H9 (cell line): ENCODE measurements at regions not wholly inside any gene's neighbourhood (a gene's known extent, or its start where the extent isn't known, plus 50 kb on each side); places are given as distances from the start of the nearest gene placed in this dataset.

Experiments used
- DNase-seq: peaks from one replicate; pipeline ENCODE4 v3.0.0-alpha.2; 2017
- H2AFZ ChIP-seq: one replicate; pipeline ENCODE4 v1.6.1; 2013; ENCODE audit warnings: mild to moderate bottlenecking, low read length, control low read depth, moderate library complexity
- H2AK5ac ChIP-seq: 2 replicates; pipeline ENCODE4 v1.6.1; 2013; ENCODE audit warnings: low read length, control low read depth, mixed read lengths; ENCODE audit not compliant: insufficient read length
- H2BK120ac ChIP-seq: one replicate; pipeline ENCODE4 v1.6.1; 2013; ENCODE audit warnings: low read depth, mild to moderate bottlenecking, low read length, control low read depth, inconsistent platforms; ENCODE audit not compliant: poor library complexity, severe bottlenecking
- H2BK12ac ChIP-seq: 2 replicates; pipeline ENCODE4 v1.6.1; 2013; ENCODE audit warnings: low read length, control low read depth, mixed read lengths, low read depth; ENCODE audit not compliant: insufficient read length
- H2BK15ac ChIP-seq: 2 replicates; pipeline ENCODE4 v1.6.1; 2013; ENCODE audit warnings: low read depth, low read length, control low read depth
- H2BK20ac ChIP-seq: one replicate; pipeline ENCODE4 v1.6.1; 2013; ENCODE audit warnings: low read depth, mild to moderate bottlenecking, low read length, control low read depth, inconsistent platforms; ENCODE audit not compliant: poor library complexity, severe bottlenecking
- H2BK5ac ChIP-seq: 2 replicates; pipeline ENCODE4 v1.6.1; 2013; ENCODE audit warnings: low read length, control low read depth, mixed read lengths; ENCODE audit not compliant: insufficient read length
- H3K14ac ChIP-seq: 2 replicates; pipeline ENCODE4 v1.6.1; 2013; ENCODE audit warnings: low read length, control low read depth; ENCODE audit not compliant: insufficient read depth
- H3K18ac ChIP-seq: 2 replicates; pipeline ENCODE4 v1.6.1; 2013; ENCODE audit warnings: low read depth, mild to moderate bottlenecking, mixed read lengths, low read length, control low read depth; ENCODE audit not compliant: insufficient read length
- H3K23ac ChIP-seq: 2 replicates; pipeline ENCODE4 v1.6.1; 2013; ENCODE audit warnings: low read length, control low read depth, mixed read lengths, low read depth; ENCODE audit not compliant: insufficient read length
- H3K23me2 ChIP-seq: 2 replicates; pipeline ENCODE4 v1.6.1; 2013; ENCODE audit warnings: low read depth, mild to moderate bottlenecking, mixed read lengths, low read length, control low read depth; ENCODE audit not compliant: insufficient read length, poor library complexity, severe bottlenecking
- H3K27ac ChIP-seq: 2 replicates; pipeline ENCODE4 v1.5.1; 2013; ENCODE audit warnings: low read length, control low read depth, mixed read lengths, low read depth; ENCODE audit not compliant: insufficient read length
- H3K27me3 ChIP-seq: 2 replicates; pipeline ENCODE4 v1.6.1; 2013; ENCODE audit warnings: low read length, control low read depth, inconsistent platforms; ENCODE audit not compliant: insufficient read depth
- H3K4ac ChIP-seq: 2 replicates; pipeline ENCODE4 v1.6.1; 2013; ENCODE audit warnings: low read depth, mild to moderate bottlenecking, control low read depth, inconsistent platforms, low read length, moderate library complexity
- H3K4me1 ChIP-seq: 2 replicates; pipeline ENCODE4 v1.6.1; 2013; ENCODE audit warnings: low read length, control low read depth, inconsistent platforms; ENCODE audit not compliant: insufficient read depth
- H3K4me2 ChIP-seq: 2 replicates; pipeline ENCODE4 v1.6.1; 2013; ENCODE audit warnings: low read length, control low read depth, mixed read lengths; ENCODE audit not compliant: insufficient read length, insufficient read depth
- H3K56ac ChIP-seq: 2 replicates; pipeline ENCODE4 v1.6.1; 2013; ENCODE audit warnings: low read depth, mild to moderate bottlenecking, mixed read lengths, low read length, control low read depth; ENCODE audit not compliant: insufficient read length
- H3K79me1 ChIP-seq: 2 replicates; pipeline ENCODE4 v1.6.1; 2013; ENCODE audit warnings: low read depth, mild to moderate bottlenecking, moderate library complexity, low read length, control low read depth, inconsistent platforms; ENCODE audit not compliant: insufficient read depth, poor library complexity, severe bottlenecking
- H3K79me2 ChIP-seq: 2 replicates; pipeline ENCODE4 v1.6.1; 2013; ENCODE audit warnings: low read length, control low read depth, inconsistent platforms; ENCODE audit not compliant: insufficient read depth
- H3K9ac ChIP-seq: 2 replicates; pipeline ENCODE4 v1.6.1; 2013; ENCODE audit warnings: low read length, control low read depth, mixed read lengths; ENCODE audit not compliant: insufficient read length; ENCODE audit errors: extremely low read depth
- H3K9me3 ChIP-seq: one replicate; pipeline ENCODE4 v1.6.1; 2013; ENCODE audit warnings: low read depth, low read length, inconsistent platforms; ENCODE audit not compliant: control insufficient read depth
- H3T11ph ChIP-seq: one replicate; pipeline ENCODE4 v1.6.1; 2013; ENCODE audit warnings: mild to moderate bottlenecking, low read length, control low read depth, inconsistent platforms
- H4K20me1 ChIP-seq: one replicate; pipeline ENCODE4 v1.6.1; 2013; ENCODE audit not compliant: control insufficient read depth, insufficient read length, insufficient read depth
- H4K5ac ChIP-seq: 2 replicates; pipeline ENCODE4 v1.6.1; 2013; ENCODE audit warnings: low read depth, mild to moderate bottlenecking, mixed read lengths, low read length, control low read depth; ENCODE audit not compliant: insufficient read length
- H4K8ac ChIP-seq: replicated peaks from 2 replicates; pipeline ENCODE4 v1.6.1; 2013; ENCODE audit warnings: low read length, control low read depth, mixed read lengths, low read depth; ENCODE audit not compliant: insufficient read length
- H4K91ac ChIP-seq: 2 replicates; pipeline ENCODE4 v1.6.1; 2013; ENCODE audit warnings: low read depth, mild to moderate bottlenecking, moderate library complexity, mixed read lengths, low read length, control low read depth; ENCODE audit not compliant: insufficient read length
- H3K27ac Mint-ChIP-seq, 3 experiments: 2 replicates in 2 of 3; 3 replicates in 1 of 3; pipeline ENCODE4 v1.8.0; 2020 to 2021; ENCODE audit warnings: mixed read lengths in 3 of 3, mild to moderate bottlenecking in 1 of 3, moderate library complexity in 1 of 3
- H3K27me3 Mint-ChIP-seq: 2 replicates; pipeline ENCODE4 v1.8.0; 2021; ENCODE audit warnings: low read depth, mild to moderate bottlenecking, moderate library complexity, mixed read lengths
- H3K36me3 Mint-ChIP-seq, 3 experiments: 2 replicates in 2 of 3; 3 replicates in 1 of 3; pipeline ENCODE4 v1.8.0; 2020 to 2021; ENCODE audit warnings: low read depth in 3 of 3, mixed read lengths in 3 of 3; ENCODE audit not compliant: insufficient read depth in 1 of 3
- H3K4me1 Mint-ChIP-seq, 2 experiments: 2 replicates each; pipeline ENCODE4 v1.8.0; 2020; ENCODE audit warnings: mixed read lengths in 2 of 2
- H3K4me3 Mint-ChIP-seq, 2 experiments: 2 replicates in 1 of 2; 3 replicates in 1 of 2; pipeline ENCODE4 v1.8.0; 2020 to 2021; ENCODE audit warnings: mild to moderate bottlenecking in 2 of 2, mixed read lengths in 2 of 2, moderate library complexity in 1 of 2
- H3K9me3 Mint-ChIP-seq, 2 experiments: 2 replicates in 1 of 2; 3 replicates in 1 of 2; pipeline ENCODE4 v1.8.0; 2020; ENCODE audit warnings: mild to moderate bottlenecking in 2 of 2, mixed read lengths in 2 of 2, moderate library complexity in 1 of 2
- CTCF ChIP-seq: fragments of 200-600 bp; sonication (generic); conservative IDR thresholded peaks from 3 replicates; pipeline ENCODE4 v1.8.0; 2021; ENCODE audit warnings: antibody characterized with exemption, mild to moderate bottlenecking
- WGBS: extraction: QIAGEN DNeasy Blood & Tissue Kit; methylation state at CpG from one replicate; pipeline ENCODE4 v1.1.7; 2013; ENCODE audit warnings: missing lambda C conversion rate, low lambda C conversion rate, mixed read lengths; ENCODE audit not compliant: insufficient read length; ENCODE audit errors: extremely low coverage; 5-methylcytosine and 5-hydroxymethylcytosine counted together

DNA sequence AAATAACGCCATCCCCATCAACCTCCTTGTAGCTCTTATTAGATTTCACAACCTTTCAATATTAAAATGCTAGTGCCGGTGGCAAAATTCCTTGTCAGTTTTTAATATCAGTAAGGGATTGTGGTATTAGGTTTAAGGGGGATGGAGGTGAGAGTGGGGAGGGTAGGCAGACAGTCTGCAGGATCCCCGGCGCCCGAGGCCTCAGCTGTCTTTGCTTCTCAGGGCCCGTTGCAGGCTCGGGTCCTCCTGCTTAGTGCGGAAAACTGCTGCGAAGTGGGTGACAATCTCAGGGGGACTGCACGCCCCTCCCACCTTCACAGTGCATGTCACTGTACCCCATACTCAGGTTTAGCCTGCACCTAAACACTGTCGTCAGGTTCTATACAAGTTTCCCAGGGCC lies 274.3 kb upstream of the PODXL start:
- Histone ChIP-seq H2BK120ac (no peak overlapping the region), H3K79me1 (no peaks in the 10 kb centered on the region), H3K9me3 (no peaks in the 10 kb centered on the region), H3K23me2 (no peaks in the 10 kb centered on the region), H3K14ac (no peak overlapping the region), H3K9ac (no peak overlapping the region), H2AK5ac (no peak overlapping the region), H3K56ac (no peak overlapping the region), H3K79me2 (no peaks in the 10 kb centered on the region), H4K8ac (no peak overlapping the region), H3T11ph (no peak overlapping the region), H2BK5ac (no peak overlapping the region), H3K4ac (no peak overlapping the region), H4K91ac (no peak overlapping the region), H3K18ac (no peak overlapping the region), H3K23ac (no peak overlapping the region), H3K4me1 (no peaks in the 10 kb centered on the region), H4K20me1 (no peaks in the 10 kb centered on the region), H2BK20ac (no peak overlapping the region), H2BK15ac (no peak overlapping the region), H3K27ac (no peak overlapping the region), H4K5ac (no peak overlapping the region), H2BK12ac (no peak overlapping the region), H3K4me2 (no peak overlapping the region), H2AFZ (no peak overlapping the region), H3K27me3 (no peaks in the 10 kb centered on the region)
- WGBS: no CpG with 5 or more reads among the region's 11 CpGs
- no peaks in the 10 kb centered on the region for H3K36me3 Mint-ChIP-seq
- peaks cover 9% of the 10 kb centered on the region for H3K27me3 Mint-ChIP-seq
- no peaks in the 10 kb centered on the region for H3K9me3 Mint-ChIP-seq
- H3K27ac Mint-ChIP-seq: no peak overlapping the region
- H3K4me1 Mint-ChIP-seq: peaks cover 29 to 35% of the 10 kb centered on the region in 2 experiments
- no peak for DNase-seq
- no peak for TF ChIP-seq CTCF
- no peak overlapping the region for H3K4me3 Mint-ChIP-seq
